ENCODE measurements at regions not wholly inside any gene's neighbourhood (a gene's known extent, or its start where the extent isn't known, plus 50 kb on each side); places are given as distances from the start of the nearest gene placed in this dataset.

DNA sequence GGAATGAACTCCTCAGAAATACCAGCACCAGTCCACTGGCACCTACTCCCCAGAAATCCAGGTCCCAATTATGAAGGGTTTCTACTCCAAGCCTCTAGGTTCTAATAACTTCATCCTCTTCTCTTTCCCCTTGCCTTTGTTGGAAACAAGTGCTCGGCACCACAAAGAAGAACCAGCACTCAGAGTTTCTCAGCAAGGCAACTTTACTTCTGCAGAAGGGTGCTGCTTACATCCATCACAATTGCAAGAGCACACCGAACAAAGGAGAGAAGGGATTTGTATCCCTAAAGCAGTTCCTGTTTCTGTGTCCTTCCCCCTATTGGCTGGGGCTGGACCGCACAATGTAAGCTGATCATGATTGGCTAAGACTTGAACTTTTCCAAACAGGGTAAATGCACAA is 74.2 kb upstream of the GNG2 start:
- no peak for TF ChIP-seq CTCF (IDR thresholded peaks at IDR 0.05 in 2 of 3, conservative IDR thresholded peaks at IDR 0.05 in 1 of 3; ENCODE audit: borderline replicate concordance in 1 of 3, insufficient read depth in 1 of 3, low read depth in 2 of 3, low read length in 2 of 3)
- TF ChIP-seq SP1 (IDR thresholded peaks at IDR 0.05; ENCODE audit: low read depth): no peak
- TF ChIP-seq ZFX (IDR thresholded peaks at IDR 0.05): no peak
- TF ChIP-seq REST (IDR thresholded peaks at IDR 0.05; ENCODE audit: low read depth): no peak
- TF ChIP-seq EZH2 (IDR thresholded peaks at IDR 0.05): no peak
- no peak for TF ChIP-seq EZH2phosphoT487 (IDR thresholded peaks at IDR 0.05; ENCODE audit: borderline replicate concordance)
- no peak for TF ChIP-seq POLR2A (IDR thresholded peaks at IDR 0.05; ENCODE audit: borderline replicate concordance, extremely low read depth, insufficient read depth, insufficient read length)
- no peak for TF ChIP-seq POLR2AphosphoS5 (IDR thresholded peaks at IDR 0.05; ENCODE audit: low read depth, low read length)
- TF ChIP-seq JUND (IDR thresholded peaks at IDR 0.05): no peak
- TF ChIP-seq FOSL1 (IDR thresholded peaks at IDR 0.05; ENCODE audit: low read depth): no peak
